Fibroblast of skin of right quadriceps (primary cell): ENCODE measurements at regions not wholly inside any gene's neighbourhood (a gene's known extent, or its start where the extent isn't known, plus 50 kb on each side); places are given as distances from the start of the nearest gene placed in this dataset.

ENCODE experiments used
- DNase-seq: peaks from one replicate; pipeline ENCODE4 v3.0.0-alpha.2; 2013

GRCh38 chr11:112795142-112795815, 165.9 kb upstream of the NCAM1 start:
- peak; percentile 30 for DNase-seq

- DNase-seq = no peak
These were observed 165.1 kb upstream of the NCAM1 start for GRCh38 chr11:112795911-112796649.

- DNase-seq = no peak
These were observed 164.1 kb upstream of the NCAM1 start for GRCh38 chr11:112797092-112797491.

- peak; percentile 21 for DNase-seq
These were observed 163.4 kb upstream of the NCAM1 start for GRCh38 chr11:112797648-112798293.

- DNase-seq = no peak
These were observed 160.0 kb upstream of the NCAM1 start for GRCh38 chr11:112801025-112801816.

GRCh38 chr11:112801817-112802088, 159.5 kb upstream of the NCAM1 start:
- DNase-seq = no peak

- DNase-seq = no peak
These were observed 155.6 kb upstream of the NCAM1 start for GRCh38 chr11:112805658-112806057.

- no peak for DNase-seq
These were observed 155.0 kb upstream of the NCAM1 start for GRCh38 chr11:112806256-112806655.

- DNase-seq = no peak
These were observed 154.3 kb upstream of the NCAM1 start for GRCh38 chr11:112806876-112807275.

- DNase-seq = no peak
These were observed 151.8 kb upstream of the NCAM1 start for GRCh38 chr11:112809429-112809828.

GRCh38 chr11:112810951-112811350, 150.3 kb upstream of the NCAM1 start:
- DNase-seq = no peak

GRCh38 chr11:112811783-112812182, 149.4 kb upstream of the NCAM1 start:
- no peak for DNase-seq

- DNase-seq = no peak
These were observed 148.5 kb upstream of the NCAM1 start for GRCh38 chr11:112812729-112813128.

- no peak for DNase-seq
These were observed 147.1 kb upstream of the NCAM1 start for GRCh38 chr11:112814168-112814567.

GRCh38 chr11:112817376-112817775, 143.8 kb upstream of the NCAM1 start:
- no peak for DNase-seq

- no peak for DNase-seq
These were observed 138.5 kb upstream of the NCAM1 start for GRCh38 chr11:112822478-112823274.

GRCh38 chr11:112826026-112826425, 135.2 kb upstream of the NCAM1 start:
- no peak for DNase-seq

- no peak for DNase-seq
These were observed 134.4 kb upstream of the NCAM1 start for GRCh38 chr11:112826788-112827187.

GRCh38 chr11:112828421-112828820, 132.8 kb upstream of the NCAM1 start:
- DNase-seq = no peak

- DNase-seq = no peak
These were observed 131.1 kb upstream of the NCAM1 start for GRCh38 chr11:112829971-112830654.

- DNase-seq = no peak
These were observed 130.2 kb upstream of the NCAM1 start for GRCh38 chr11:112831041-112831440.
